Neural progenitor cell (in vitro differentiated cells): ENCODE measurements at regions not wholly inside any gene's neighbourhood (a gene's known extent, or its start where the extent isn't known, plus 50 kb on each side); places are given as distances from the start of the nearest gene placed in this dataset.

Source experiments
- EZH2 ChIP-seq: fragments of 200-600 bp; sonication (generic); IDR thresholded peaks from 2 replicates; pipeline ENCODE4 v1.6.1; 2017; ENCODE audit warnings: antibody characterized with exemption, mild to moderate bottlenecking, moderate library complexity
- EZH2phosphoT487 ChIP-seq: fragments of 200-600 bp; sonication (generic); IDR thresholded peaks from 2 replicates; pipeline ENCODE4 v1.6.1; 2017; ENCODE audit warnings: antibody characterized with exemption
- TF ChIP-seq, protein P1 (sequence below): fragments of 200-600 bp; sonication (generic); IDR thresholded peaks from 2 replicates; pipeline ENCODE4 v1.5.1; 2017; ENCODE audit warnings: antibody characterized with exemption, mild to moderate bottlenecking

DNA sequence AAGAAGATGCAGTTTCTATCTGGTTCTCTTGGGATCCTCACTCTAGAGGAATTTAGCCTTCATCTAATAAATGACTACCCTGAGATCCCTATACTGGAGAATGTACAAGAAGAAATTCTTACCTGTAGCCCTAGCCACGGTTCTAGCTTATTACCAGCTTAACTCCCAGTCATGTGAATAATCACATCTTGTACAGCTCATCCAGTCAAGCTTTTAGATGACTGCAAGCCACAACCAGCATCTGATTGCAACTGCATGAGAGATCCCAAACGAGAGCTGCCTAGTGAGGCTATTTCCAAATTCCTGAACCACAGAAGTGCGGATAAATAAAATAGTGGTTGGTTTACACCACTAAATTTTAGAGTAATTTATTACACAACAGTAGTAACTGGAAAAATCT, 196.0 kb upstream of the CPHXL start:
- TF ChIP-seq, protein P1, sequence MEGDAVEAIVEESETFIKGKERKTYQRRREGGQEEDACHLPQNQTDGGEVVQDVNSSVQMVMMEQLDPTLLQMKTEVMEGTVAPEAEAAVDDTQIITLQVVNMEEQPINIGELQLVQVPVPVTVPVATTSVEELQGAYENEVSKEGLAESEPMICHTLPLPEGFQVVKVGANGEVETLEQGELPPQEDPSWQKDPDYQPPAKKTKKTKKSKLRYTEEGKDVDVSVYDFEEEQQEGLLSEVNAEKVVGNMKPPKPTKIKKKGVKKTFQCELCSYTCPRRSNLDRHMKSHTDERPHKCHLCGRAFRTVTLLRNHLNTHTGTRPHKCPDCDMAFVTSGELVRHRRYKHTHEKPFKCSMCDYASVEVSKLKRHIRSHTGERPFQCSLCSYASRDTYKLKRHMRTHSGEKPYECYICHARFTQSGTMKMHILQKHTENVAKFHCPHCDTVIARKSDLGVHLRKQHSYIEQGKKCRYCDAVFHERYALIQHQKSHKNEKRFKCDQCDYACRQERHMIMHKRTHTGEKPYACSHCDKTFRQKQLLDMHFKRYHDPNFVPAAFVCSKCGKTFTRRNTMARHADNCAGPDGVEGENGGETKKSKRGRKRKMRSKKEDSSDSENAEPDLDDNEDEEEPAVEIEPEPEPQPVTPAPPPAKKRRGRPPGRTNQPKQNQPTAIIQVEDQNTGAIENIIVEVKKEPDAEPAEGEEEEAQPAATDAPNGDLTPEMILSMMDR = no peak
- TF ChIP-seq EZH2 (no peak), EZH2phosphoT487 (no peak)
